Breast epithelium (tissue), 4 donors: ENCODE measurements at regions not wholly inside any gene's neighbourhood (a gene's known extent, or its start where the extent isn't known, plus 50 kb on each side); places are given as distances from the start of the nearest gene placed in this dataset.

Experiments
- DNase-seq, 2 donors: peaks; one replicate each; pipeline ENCODE4 v3.0.0-alpha.2; 2019; ENCODE audit warnings: low spot score in 2 of 2
- H3K27ac ChIP-seq, 2 donors: fragments of 200-600 bp; sonication (generic) in 1 of 2; one replicate each; pipeline ENCODE4 v1.5.1; 2016 to 2019; ENCODE audit warnings: mild to moderate bottlenecking in 1 of 2
- H3K27me3 ChIP-seq, 2 donors: fragments of 200-600 bp; sonication (generic) in 1 of 2; one replicate each; pipeline versions ENCODE4 v1.5.1 to v1.6.0; 2017 to 2019; ENCODE audit warnings: control low read depth in 1 of 2, mild to moderate bottlenecking in 1 of 2
- H3K36me3 ChIP-seq: fragments of 200-600 bp; one replicate; pipeline ENCODE4 v1.5.1; 2019
- H3K4me1 ChIP-seq, 2 donors: fragments of 200-600 bp; sonication (generic); one replicate each; pipeline ENCODE4 v1.5.1; 2016 to 2019; ENCODE audit warnings: control low read depth in 1 of 2
- H3K4me3 ChIP-seq, 3 donors: fragments of 200-600 bp; sonication (generic); 1 replicate in 2 of 3; 2 replicates in 1 of 3; pipeline ENCODE4 v1.5.1; 2016 to 2019; ENCODE audit warnings: mild to moderate bottlenecking in 3 of 3, moderate library complexity in 2 of 3
- H3K9me3 ChIP-seq, 2 donors: fragments of 200-600 bp; sonication (generic) in 1 of 2; one replicate each; pipeline ENCODE4 v1.5.1; 2016 to 2019; ENCODE audit warnings: control low read depth in 1 of 2
- CTCF ChIP-seq, 3 donors: fragments of 450-650 bp; IDR thresholded peaks; one replicate each; pipeline ENCODE4 v1.5.1; 2016 to 2017; ENCODE audit warnings: antibody characterized with exemption in 3 of 3, mild to moderate bottlenecking in 3 of 3, moderate library complexity in 3 of 3
- POLR2A ChIP-seq: fragments of 450-650 bp; IDR thresholded peaks from one replicate; pipeline ENCODE4 v1.6.1; 2016; ENCODE audit warnings: antibody characterized with exemption, mild to moderate bottlenecking, moderate library complexity
- POLR2AphosphoS5 ChIP-seq, 3 donors: sonication (generic); formaldehyde crosslinking; IDR thresholded peaks; one replicate each; pipeline ENCODE4 v1.6.1; 2017; ENCODE audit warnings: antibody characterized with exemption in 3 of 3
- intact Hi-C: fragments of 100-400 bp; cut with DNase I; formaldehyde crosslinking; loops from one replicate; pipeline ENCODE4 v1.15.1; 2023; ENCODE audit warnings: low total_unique reads

GRCh38 chr5:23579566-23579965 lies 72.2 kb downstream of the PRDM9 start:
- no peak for DNase-seq
- no peak overlapping the region for H3K27ac ChIP-seq
- TF ChIP-seq POLR2AphosphoS5 (IDR thresholded peaks at IDR 0.05) (no peak), CTCF (IDR thresholded peaks at IDR 0.05) (no peak), POLR2A (no peak)
- H3K4me1 ChIP-seq = no peaks in the 10 kb centered on the region
- no peaks in the 10 kb centered on the region for H3K36me3 ChIP-seq
- H3K9me3 ChIP-seq = no peaks in the 10 kb centered on the region
- intact Hi-C loops = no loop called here
- H3K4me3 ChIP-seq = no peak overlapping the region
- H3K27me3 ChIP-seq = no peaks in the 10 kb centered on the region

GRCh38 chr5:23583081-23583480 lies 75.7 kb downstream of the PRDM9 start:
- H3K9me3 ChIP-seq = no peaks in the 10 kb centered on the region
- no peak overlapping the region for H3K27ac ChIP-seq
- no peaks in the 10 kb centered on the region for H3K27me3 ChIP-seq
- intact Hi-C loops = no loop called here
- H3K36me3 ChIP-seq = no peaks in the 10 kb centered on the region
- H3K4me1 ChIP-seq = no peaks in the 10 kb centered on the region
- TF ChIP-seq POLR2AphosphoS5 (IDR thresholded peaks at IDR 0.05) (no peak), POLR2A (no peak), CTCF (IDR thresholded peaks at IDR 0.05) (no peak)
- no peak overlapping the region for H3K4me3 ChIP-seq
- DNase-seq = no peak

- Histone ChIP-seq H3K27me3 (no peaks in the 10 kb centered on the region), H3K9me3 (no peaks in the 10 kb centered on the region), H3K36me3 (no peaks in the 10 kb centered on the region), H3K4me3 (no peak overlapping the region), H3K27ac (no peak overlapping the region), H3K4me1 (no peaks in the 10 kb centered on the region)
- no peak for TF ChIP-seq POLR2AphosphoS5 (IDR thresholded peaks at IDR 0.05)
- no peak for TF ChIP-seq POLR2A
- TF ChIP-seq CTCF (IDR thresholded peaks at IDR 0.05) = no peak
- intact Hi-C loops = no loop called here
- no peak for DNase-seq
Measured at GRCh38 chr5:23588841-23589326, 81.5 kb downstream of the PRDM9 start.

- no peak for TF ChIP-seq POLR2AphosphoS5 (IDR thresholded peaks at IDR 0.05)
- no peak for TF ChIP-seq POLR2A
- no peak for TF ChIP-seq CTCF (IDR thresholded peaks at IDR 0.05)
- H3K27ac ChIP-seq = no peak overlapping the region
- H3K27me3 ChIP-seq = no peaks in the 10 kb centered on the region
- no peaks in the 10 kb centered on the region for H3K9me3 ChIP-seq
- H3K36me3 ChIP-seq = no peaks in the 10 kb centered on the region
- H3K4me3 ChIP-seq = no peak overlapping the region
- intact Hi-C loops = no loop called here
- DNase-seq = no peak
- no peaks in the 10 kb centered on the region for H3K4me1 ChIP-seq
Measured at GRCh38 chr5:23591250-23591649, 83.8 kb downstream of the PRDM9 start.

GRCh38 chr5:23606927-23607326 lies 99.5 kb downstream of the PRDM9 start:
- Histone ChIP-seq H3K36me3 (no peaks in the 10 kb centered on the region), H3K27me3 (no peaks in the 10 kb centered on the region), H3K27ac (no peak overlapping the region), H3K9me3 (no peaks in the 10 kb centered on the region), H3K4me3 (no peak overlapping the region), H3K4me1 (no peaks in the 10 kb centered on the region)
- intact Hi-C loops = no loop called here
- DNase-seq = no peak
- no peak for TF ChIP-seq CTCF (IDR thresholded peaks at IDR 0.05)
- no peak for TF ChIP-seq POLR2AphosphoS5 (IDR thresholded peaks at IDR 0.05)
- no peak for TF ChIP-seq POLR2A
